ENCODE measurements at regions not wholly inside any gene's neighbourhood (a gene's known extent, or its start where the extent isn't known, plus 50 kb on each side); places are given as distances from the start of the nearest gene placed in this dataset.

GRCh38 chr9:85876628-85877027, 64.3 kb upstream of the NAA35 start:
- no peak for TF ChIP-seq CTCF (IDR thresholded peaks at IDR 0.05)
- TF ChIP-seq POLR2A (IDR thresholded peaks at IDR 0.05) = no peak

Data from tibial nerve (tissue), 3 donors.